ENCODE measurements at regions not wholly inside any gene's neighbourhood (a gene's known extent, or its start where the extent isn't known, plus 50 kb on each side); places are given as distances from the start of the nearest gene placed in this dataset.
A peak's percentile ranks its signal among the peaks of the same experiment; 100 is the strongest.

- DNase-seq (ENCODE audit: low read depth in 2 of 2) = no peak
Observed at GRCh38 chr3:72376956-72377710, 471.1 kb downstream of the SHQ1 start.

GRCh38 chr3:72375237-72376076 lies 472.8 kb downstream of the SHQ1 start:
- DNase-seq (ENCODE audit: low read depth in 2 of 2) = peak in 1 of 2 donors; percentile 19

GRCh38 chr3:72373139-72373538 lies 475.1 kb downstream of the SHQ1 start:
- DNase-seq (ENCODE audit: low read depth in 2 of 2) = no peak

GRCh38 chr3:72372161-72372560 lies 476.1 kb downstream of the SHQ1 start:
- no peak for DNase-seq (ENCODE audit: low read depth in 2 of 2)

- DNase-seq (ENCODE audit: low read depth in 2 of 2) = no peak
Observed at GRCh38 chr3:72371431-72371830, 476.8 kb downstream of the SHQ1 start.

GRCh38 chr3:72370947-72371346 lies 477.3 kb downstream of the SHQ1 start:
- no peak for DNase-seq (ENCODE audit: low read depth in 2 of 2)

GRCh38 chr3:72369681-72370080 lies 478.6 kb downstream of the SHQ1 start:
- no peak for DNase-seq (ENCODE audit: low read depth in 2 of 2)

- DNase-seq (ENCODE audit: low read depth in 2 of 2) = no peak
Observed at GRCh38 chr3:72368331-72368975, 479.8 kb downstream of the SHQ1 start.

GRCh38 chr3:72361990-72362389 lies 486.3 kb downstream of the SHQ1 start:
- DNase-seq (ENCODE audit: low read depth in 2 of 2) = no peak

GRCh38 chr3:72359743-72360142 lies 488.5 kb downstream of the SHQ1 start:
- DNase-seq (ENCODE audit: low read depth in 2 of 2) = no peak

- no peak for DNase-seq (ENCODE audit: low read depth in 2 of 2)
Observed at GRCh38 chr3:72355168-72355567, 493.1 kb downstream of the SHQ1 start.

GRCh38 chr3:72354486-72354885 lies 493.8 kb downstream of the SHQ1 start:
- DNase-seq (ENCODE audit: low read depth in 2 of 2) = no peak

GRCh38 chr3:72353236-72354128 lies 494.8 kb downstream of the SHQ1 start:
- DNase-seq (ENCODE audit: low read depth in 2 of 2) = no peak

GRCh38 chr3:72352176-72352575 lies 496.1 kb downstream of the SHQ1 start:
- no peak for DNase-seq (ENCODE audit: low read depth in 2 of 2)

GRCh38 chr3:72351536-72351935 lies 496.7 kb downstream of the SHQ1 start:
- DNase-seq (ENCODE audit: low read depth in 2 of 2) = no peak

GRCh38 chr3:72350761-72351505 lies 497.3 kb downstream of the SHQ1 start:
- no peak for DNase-seq (ENCODE audit: low read depth in 2 of 2)

- DNase-seq (ENCODE audit: low read depth in 2 of 2) = no peak
Observed at GRCh38 chr3:72348357-72348756, 499.9 kb downstream of the SHQ1 start.

- DNase-seq (ENCODE audit: low read depth in 2 of 2) = no peak
Observed at GRCh38 chr3:72347819-72348319, 500.4 kb downstream of the SHQ1 start.

GRCh38 chr3:72346526-72346926 lies 501.7 kb downstream of the SHQ1 start:
- DNase-seq (ENCODE audit: low read depth in 2 of 2) = no peak

- DNase-seq (ENCODE audit: low read depth in 2 of 2) = no peak
Observed at GRCh38 chr3:72345980-72346379, 502.3 kb downstream of the SHQ1 start.
